ENCODE measurements at regions not wholly inside any gene's neighbourhood (a gene's known extent, or its start where the extent isn't known, plus 50 kb on each side); places are given as distances from the start of the nearest gene placed in this dataset.

GRCh38 chr4:83850435-83850834 lies 314.5 kb downstream of the GPAT3 start:
- DNase-seq, result no peak

DNA sequence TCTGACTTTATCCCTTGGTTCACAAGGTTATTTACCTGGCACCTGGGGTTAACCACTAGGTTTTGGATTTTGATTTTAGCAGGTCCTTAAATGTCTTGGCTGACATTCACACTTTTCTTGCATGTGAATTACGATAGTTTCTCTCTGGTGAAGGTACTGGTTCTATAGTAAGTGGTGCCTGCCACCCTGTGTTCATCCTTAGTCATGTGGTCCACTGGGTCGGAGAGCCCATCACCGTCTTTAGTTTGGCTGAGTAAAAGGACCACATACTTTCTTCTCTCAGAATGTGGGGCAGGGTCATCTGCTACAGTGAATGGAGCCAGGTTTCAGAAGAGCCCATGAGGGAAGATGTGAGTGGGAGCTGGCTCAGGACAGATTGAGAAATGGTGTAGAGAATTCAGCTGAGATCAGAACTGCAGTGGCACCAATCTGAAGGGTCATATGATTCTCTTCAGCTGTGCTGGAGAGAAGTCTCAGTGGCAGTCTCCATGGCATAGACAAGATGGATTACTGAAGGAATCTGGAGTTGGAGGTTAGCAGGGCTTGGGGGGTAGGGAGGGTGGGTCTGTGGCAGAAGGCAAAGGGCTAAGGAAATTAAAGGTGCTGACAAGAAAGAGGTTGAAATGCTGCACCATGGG lies 310.4 kb downstream of the GPAT3 start:
- DNase-seq, result no peak

DNA sequence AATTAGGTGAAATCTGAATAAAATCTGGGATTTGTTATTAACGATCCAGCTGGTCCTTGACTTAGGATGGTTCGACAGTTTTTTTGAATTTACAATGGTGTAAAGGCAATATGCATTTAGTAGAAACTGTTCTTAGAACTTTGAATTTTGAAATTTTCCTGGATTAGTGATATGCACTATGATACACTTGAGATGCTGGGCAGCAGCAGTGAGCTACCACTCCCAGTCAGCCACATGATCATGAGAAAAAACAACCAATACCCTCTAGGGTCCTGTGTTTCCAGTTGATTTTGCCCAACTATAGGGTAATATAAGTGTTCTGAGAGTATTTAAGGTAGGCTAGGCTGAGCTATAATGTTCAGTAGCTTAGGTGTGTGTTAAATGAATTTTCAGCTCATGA lies 303.7 kb downstream of the GPAT3 start:
- DNase-seq, result no peak

- DNase-seq, result no peak
These were observed 301.9 kb downstream of the GPAT3 start for GRCh38 chr4:83837614-83838308.

GRCh38 chr4:83833920-83834319 lies 298.0 kb downstream of the GPAT3 start:
- no peak for DNase-seq

DNA sequence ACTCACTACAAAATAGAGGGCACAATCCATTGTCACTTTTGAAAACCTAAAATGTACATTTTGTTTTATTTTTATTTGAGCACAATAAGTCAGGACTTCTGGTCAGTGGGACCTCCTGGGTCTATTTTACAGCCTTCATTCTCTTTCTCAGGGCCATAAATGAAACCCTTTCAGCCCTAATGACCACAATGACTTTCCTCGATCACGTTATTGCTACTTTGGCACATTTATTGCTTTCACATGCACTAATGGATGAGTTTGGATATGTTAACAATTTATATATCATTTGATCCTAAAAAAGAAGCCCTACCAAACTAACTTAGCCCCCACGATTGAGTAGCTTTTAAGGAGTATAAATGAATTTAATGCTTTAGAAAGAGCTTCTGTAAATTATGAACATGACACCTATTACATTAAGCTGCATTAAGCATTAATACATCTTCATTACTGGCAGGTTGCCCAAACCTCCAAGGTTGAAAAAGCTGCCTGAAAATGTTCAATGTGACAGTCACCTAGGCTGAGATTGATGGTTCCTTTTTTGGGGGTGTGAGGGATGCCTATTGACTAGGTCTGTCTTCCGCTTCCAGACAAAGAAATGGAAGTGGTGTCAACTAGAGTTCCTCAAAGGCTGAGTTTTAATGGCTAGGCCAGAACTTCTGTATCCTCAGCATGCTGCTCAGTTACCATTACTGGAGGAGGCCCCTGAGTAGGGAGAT lies 296.4 kb downstream of the GPAT3 start:
- DNase-seq, result no peak

DNA sequence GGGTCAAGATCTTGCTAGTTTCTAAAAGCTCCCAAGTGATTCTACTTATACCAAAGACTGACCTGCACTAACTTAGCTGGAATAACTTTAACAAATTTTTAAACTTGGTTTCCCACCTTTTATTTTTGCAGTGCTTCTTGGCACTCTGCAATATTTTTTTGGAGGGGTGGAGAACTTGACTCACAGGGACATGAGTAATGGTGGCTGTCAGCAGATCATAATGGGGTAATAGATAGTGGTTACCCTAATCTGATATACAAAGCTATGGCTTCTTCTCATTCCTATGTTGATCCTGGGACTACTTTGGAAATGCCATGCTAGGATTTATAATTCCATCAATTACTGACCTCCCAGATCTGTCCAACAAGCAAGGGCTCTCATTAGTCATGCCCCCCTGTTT lies 295.7 kb downstream of the GPAT3 start:
- DNase-seq, result no peak

DNA sequence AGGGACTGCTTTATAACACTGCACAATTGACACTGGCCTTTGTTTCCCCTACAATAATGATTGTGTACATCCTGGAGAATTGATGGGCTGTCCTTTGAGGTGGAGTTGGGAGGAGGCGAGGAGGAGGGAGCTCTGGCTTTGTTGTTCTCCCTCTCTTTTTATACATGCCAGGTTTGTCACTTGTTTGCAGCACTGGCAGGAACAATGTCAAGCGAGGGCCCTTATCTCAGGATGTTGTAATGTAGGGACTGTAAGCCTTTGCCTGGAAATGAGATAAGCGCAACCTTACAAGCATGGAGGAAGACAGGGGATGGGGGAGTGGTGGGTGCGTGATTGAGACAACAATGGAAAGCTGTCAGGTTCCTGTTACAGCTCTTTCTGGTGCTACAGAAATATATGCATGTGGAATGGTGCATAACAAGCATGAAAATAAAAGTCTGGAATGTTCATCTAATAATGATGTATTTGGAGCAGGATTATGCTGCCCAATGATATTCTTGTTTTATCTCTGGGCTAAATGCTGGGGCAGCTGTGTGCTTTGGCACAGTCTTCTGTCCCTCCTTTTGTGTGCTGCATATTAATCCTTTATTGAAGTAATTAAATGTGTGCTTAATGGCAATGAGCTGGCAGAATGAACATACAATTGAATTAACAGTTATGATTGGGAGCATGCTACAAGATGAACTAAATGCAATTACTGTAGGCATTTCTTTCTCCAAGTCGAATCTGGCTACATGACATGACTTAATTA lies 294.4 kb downstream of the GPAT3 start:
- no peak for DNase-seq

GRCh38 chr4:83828601-83829000 lies 292.7 kb downstream of the GPAT3 start:
- no peak for DNase-seq

DNA sequence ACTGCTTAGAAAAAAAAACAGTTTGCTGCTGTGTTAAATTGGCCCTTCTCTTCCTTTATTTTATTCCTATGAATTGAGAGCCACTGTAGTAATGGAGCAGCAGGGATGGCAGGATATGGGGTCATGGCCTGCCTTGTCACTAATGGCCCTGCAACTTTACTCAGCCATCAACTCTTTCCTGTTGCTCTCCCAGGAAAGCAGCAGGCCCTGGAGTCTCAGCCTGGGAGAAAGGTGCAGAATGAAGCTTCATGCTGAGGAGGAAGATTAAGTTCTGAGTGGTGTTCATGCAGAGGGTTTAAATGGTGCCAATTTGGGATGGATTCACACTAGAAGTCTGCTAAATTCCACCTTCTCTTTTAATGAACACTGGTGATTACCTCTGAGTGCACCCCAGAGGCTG lies 285.6 kb downstream of the GPAT3 start:
- DNase-seq, result no peak

GRCh38 chr4:83819582-83819981 lies 283.7 kb downstream of the GPAT3 start:
- no peak for DNase-seq

DNA sequence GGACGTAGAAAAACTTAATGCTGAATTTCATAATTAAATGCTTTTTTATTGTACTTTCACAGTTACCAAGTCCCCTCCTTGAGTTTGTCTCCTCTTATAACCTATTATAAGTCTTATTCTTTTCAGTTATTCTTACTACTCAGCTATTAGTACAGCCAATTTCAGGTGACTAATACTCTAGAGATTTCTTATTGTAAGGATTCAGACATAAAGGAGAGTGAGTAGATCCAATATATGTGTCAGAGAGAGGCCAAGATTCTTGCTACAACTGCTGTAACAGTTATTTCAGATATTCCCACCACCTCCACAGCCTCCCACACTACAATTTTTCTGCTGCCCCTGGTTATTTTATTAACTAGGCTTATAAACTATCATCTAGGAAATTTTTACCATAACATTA lies 274.5 kb downstream of the GPAT3 start:
- no peak for DNase-seq

DNA sequence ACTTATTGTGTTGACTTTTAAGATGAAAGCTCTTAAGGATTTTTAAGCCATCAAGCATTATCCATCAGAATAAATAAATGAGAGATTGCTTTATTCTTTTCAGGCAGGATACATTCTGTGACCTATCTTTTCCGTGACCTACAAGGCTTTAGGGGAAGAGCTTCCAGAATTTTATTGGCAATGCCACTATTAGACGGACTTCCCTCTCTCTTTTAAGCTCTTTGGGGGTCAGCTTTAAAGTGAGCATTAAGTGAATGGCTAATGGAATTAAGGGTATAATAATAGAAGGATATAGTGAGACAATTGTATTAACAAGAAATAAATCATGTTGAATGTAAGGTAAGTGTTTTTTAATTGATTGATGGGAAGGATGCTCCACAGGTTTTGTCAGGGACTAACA lies 273.7 kb downstream of the GPAT3 start:
- DNase-seq, result no peak

GRCh38 chr4:83793481-83793880 lies 257.6 kb downstream of the GPAT3 start:
- no peak for DNase-seq

- DNase-seq, result no peak
These were observed 250.0 kb downstream of the GPAT3 start for GRCh38 chr4:83785891-83786290.

DNA sequence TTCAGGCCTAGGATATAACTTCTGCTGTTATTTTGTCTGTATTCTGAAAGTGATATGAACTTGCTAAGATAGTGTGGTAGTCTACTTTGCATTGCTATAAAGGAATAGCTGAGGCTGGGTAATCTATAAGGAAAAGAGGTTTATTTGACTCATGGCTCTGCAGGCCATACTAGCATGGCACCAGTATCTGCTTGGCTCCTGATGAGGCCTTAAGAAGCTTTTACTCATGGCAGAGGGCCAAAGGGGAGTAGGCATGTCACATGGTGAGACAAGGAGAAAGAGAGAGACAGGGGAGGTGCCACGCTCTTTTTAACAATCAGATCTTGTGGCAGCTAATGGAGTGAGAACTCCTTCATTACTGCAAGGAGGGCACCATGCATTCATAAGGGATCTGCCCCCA lies 247.3 kb downstream of the GPAT3 start:
- DNase-seq, result no peak

DNA sequence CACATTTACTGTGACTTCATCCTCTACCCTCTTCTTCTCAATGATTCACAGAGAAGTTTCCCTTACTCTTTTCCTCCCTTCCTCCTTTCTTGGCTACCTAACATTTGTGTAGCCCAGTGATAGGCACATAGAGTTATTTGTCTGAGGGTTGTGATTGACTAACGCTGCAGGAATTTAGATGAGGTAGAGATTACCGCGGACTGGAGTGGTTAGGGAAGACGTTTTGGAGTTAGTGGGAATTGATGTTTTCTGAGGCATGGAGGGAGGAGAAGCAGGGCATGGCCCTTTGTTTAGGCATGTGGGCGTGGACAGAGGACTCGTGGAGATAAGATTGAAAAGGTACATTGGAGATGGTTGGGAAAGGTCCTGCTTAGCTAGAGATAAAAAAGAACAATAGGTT lies 246.7 kb downstream of the GPAT3 start:
- DNase-seq, result no peak

DNA sequence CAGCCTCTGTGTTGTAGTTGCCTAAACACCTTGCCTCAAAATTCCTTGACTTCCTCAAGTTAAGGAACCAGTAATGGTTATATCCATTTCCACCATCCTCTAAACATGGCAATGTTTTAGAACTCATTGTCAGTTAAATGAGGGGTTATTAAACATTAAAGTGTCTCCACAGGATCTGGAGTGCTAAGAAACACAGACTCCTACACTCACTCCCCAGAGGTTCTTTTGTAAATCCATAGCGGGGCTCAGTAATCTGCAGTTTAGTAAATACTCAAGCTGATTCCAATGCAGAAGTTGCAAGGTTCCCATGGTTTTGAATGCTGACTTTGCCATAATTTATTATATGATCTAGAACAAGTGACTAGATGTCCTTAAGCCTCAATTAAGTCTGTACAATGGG lies 245.5 kb downstream of the GPAT3 start:
- DNase-seq, result no peak

DNA sequence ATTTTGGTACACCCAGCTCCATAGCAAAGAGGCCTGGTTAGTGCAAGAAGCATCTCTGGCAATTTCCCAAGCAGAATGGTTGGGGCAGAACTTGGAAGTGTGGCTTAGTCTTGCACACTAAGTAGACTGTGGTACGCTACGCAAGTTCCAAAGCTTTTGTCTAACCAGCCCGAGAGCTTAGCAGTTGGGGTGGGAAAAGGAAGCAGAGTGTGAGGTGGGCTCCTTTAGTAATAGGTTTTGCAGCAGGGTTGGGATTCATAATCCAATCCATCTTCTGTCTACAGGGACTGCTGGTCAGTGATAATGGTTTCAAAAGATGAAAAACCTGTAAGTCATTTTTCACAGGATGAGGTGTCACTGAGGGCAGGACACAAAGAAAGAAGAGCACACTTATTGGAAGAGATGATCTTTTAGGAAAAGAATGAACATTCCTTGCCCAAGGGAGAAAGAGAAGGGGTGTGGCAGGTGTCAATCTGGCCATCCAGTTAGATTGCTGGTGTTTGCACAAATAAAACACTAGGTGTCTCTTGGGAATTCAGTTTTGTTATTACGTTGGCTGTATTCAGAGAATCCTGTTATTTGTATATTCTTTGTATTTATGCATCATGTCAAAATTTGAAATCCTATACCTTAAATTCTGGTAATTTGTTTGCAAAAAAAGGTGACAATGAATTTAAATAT lies 244.3 kb downstream of the GPAT3 start:
- no peak for DNase-seq

- DNase-seq, result no peak
These were observed 243.5 kb downstream of the GPAT3 start for GRCh38 chr4:83779103-83780052.

DNA sequence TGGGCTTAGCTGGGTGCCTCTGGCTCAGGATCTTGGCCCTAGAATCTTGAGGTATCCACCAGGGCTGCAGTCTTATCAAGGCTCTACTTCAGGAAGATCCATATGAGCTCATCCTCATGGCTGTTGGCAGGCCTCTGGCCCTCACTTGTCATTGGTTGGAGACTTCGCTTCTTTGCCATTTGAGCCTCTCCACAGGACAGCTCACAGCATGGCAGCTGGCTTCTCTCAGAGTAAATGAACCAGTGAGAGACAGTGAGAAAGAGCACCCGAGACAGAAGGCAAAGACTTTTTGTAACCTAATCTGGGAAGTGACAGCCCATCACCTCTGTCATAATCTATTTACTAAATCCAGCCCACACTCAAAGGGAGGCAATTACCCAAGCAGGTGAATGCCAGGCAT lies 236.8 kb downstream of the GPAT3 start:
- DNase-seq, result no peak

Measured in C1 segment of cervical spinal cord (tissue), 14 donors.